ENCODE measurements at regions not wholly inside any gene's neighbourhood (a gene's known extent, or its start where the extent isn't known, plus 50 kb on each side); places are given as distances from the start of the nearest gene placed in this dataset.

DNA sequence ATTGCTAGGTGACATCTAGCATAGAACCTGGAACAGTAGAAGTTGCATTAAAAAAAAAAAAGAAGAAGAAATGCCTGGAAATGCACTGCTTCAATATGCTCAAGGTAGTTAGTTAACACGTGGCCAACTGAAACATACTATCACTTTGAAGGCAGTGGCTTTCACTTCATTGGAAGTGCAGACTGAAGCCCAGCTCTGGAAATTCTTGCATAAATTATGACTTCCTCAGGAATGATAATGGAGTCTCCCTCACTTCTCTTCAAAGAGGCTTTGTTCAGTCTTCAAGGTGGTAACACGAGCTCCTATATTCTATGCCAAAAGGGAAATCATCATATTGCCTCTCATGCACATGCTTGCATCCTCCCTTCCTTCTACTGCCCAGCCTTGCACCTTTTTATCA, 715.9 kb upstream of the API5 start:
- TF ChIP-seq, protein P1, sequence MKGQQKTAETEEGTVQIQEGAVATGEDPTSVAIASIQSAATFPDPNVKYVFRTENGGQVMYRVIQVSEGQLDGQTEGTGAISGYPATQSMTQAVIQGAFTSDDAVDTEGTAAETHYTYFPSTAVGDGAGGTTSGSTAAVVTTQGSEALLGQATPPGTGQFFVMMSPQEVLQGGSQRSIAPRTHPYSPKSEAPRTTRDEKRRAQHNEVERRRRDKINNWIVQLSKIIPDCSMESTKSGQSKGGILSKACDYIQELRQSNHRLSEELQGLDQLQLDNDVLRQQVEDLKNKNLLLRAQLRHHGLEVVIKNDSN (IDR thresholded peaks at IDR 0.05): no peak

DNA sequence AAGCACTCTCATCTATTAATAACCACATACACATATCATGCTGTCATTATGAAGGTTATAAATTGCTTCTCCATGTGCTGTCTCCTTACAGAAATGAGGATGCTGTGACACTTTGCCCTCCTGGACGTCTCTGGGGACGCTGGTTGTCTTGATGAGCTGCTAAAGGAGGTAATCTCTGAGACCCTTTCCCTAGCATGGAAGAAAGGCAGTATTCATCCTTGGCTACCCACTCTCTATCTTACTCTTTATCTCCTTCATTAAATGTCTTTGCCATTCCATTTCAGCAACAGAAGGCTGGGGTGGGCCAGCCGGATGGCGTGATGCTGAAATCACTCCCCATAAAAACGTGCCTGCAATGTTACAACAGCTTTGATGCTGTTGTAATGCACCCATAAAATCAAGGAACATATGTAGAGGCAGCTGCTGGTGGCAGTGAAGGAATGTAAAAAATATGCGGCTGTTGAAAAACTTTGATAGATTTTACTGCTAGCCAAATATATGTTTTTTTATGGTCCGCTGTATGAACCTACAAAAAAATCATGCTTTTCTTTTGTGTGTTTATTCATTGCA, 715.1 kb upstream of the API5 start:
- TF ChIP-seq, protein P2, sequence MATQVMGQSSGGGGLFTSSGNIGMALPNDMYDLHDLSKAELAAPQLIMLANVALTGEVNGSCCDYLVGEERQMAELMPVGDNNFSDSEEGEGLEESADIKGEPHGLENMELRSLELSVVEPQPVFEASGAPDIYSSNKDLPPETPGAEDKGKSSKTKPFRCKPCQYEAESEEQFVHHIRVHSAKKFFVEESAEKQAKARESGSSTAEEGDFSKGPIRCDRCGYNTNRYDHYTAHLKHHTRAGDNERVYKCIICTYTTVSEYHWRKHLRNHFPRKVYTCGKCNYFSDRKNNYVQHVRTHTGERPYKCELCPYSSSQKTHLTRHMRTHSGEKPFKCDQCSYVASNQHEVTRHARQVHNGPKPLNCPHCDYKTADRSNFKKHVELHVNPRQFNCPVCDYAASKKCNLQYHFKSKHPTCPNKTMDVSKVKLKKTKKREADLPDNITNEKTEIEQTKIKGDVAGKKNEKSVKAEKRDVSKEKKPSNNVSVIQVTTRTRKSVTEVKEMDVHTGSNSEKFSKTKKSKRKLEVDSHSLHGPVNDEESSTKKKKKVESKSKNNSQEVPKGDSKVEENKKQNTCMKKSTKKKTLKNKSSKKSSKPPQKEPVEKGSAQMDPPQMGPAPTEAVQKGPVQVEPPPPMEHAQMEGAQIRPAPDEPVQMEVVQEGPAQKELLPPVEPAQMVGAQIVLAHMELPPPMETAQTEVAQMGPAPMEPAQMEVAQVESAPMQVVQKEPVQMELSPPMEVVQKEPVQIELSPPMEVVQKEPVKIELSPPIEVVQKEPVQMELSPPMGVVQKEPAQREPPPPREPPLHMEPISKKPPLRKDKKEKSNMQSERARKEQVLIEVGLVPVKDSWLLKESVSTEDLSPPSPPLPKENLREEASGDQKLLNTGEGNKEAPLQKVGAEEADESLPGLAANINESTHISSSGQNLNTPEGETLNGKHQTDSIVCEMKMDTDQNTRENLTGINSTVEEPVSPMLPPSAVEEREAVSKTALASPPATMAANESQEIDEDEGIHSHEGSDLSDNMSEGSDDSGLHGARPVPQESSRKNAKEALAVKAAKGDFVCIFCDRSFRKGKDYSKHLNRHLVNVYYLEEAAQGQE (IDR thresholded peaks at IDR 0.05; ENCODE audit: low read depth): no peak
- TF ChIP-seq TCF12 (IDR thresholded peaks at IDR 0.05; ENCODE audit: low read depth): no peak
- TF ChIP-seq NFIC (IDR thresholded peaks at IDR 0.05): no peak
- TF ChIP-seq EGR1 (IDR thresholded peaks at IDR 0.05): no peak
- TF ChIP-seq CEBPB (IDR thresholded peaks at IDR 0.05): no peak
- TF ChIP-seq YY1 (IDR thresholded peaks at IDR 0.05; ENCODE audit: low read depth): no peak
- no peak for TF ChIP-seq TEAD4 (IDR thresholded peaks at IDR 0.05)
- no peak for TF ChIP-seq ZBTB7A (IDR thresholded peaks at IDR 0.05; ENCODE audit: low read depth)
- TF ChIP-seq, protein P1 (IDR thresholded peaks at IDR 0.05): no peak
- no peak for TF ChIP-seq CREB1 (IDR thresholded peaks at IDR 0.05; ENCODE audit: low read depth)
- no peak for TF ChIP-seq FOXM1 (IDR thresholded peaks at IDR 0.05; ENCODE audit: borderline replicate concordance, low read depth)
- TF ChIP-seq EP300 (IDR thresholded peaks at IDR 0.05; ENCODE audit: borderline replicate concordance): no peak
- TF ChIP-seq TAF1 (IDR thresholded peaks at IDR 0.05; ENCODE audit: low read depth): no peak

DNA sequence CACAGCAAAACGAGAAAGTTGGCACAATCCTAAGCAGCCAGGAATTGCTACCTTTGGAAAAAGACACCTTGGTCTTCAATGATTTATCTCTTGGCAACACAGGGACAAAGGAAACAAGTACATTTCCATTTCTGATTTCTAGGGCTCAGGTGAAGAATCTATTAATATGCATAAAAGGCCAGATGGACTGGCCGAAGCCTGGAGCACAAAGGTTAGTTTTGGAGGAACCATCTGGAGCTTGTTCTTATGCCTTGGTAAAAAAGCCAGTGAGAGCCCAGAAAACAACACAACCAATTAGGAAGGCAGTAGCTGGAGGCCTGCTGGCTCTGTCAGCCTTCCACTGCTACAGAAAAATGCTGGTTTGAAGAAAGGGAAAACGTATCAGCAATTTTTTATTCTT, 713.5 kb upstream of the API5 start:
- TF ChIP-seq, protein P3, sequence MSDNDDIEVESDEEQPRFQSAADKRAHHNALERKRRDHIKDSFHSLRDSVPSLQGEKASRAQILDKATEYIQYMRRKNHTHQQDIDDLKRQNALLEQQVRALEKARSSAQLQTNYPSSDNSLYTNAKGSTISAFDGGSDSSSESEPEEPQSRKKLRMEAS (IDR thresholded peaks at IDR 0.05): no peak
- TF ChIP-seq NFIC (IDR thresholded peaks at IDR 0.05) (no peak), TAF1 (IDR thresholded peaks at IDR 0.05; ENCODE audit: low read depth) (no peak), RAD21 (IDR thresholded peaks at IDR 0.05; ENCODE audit: low read depth) (no peak), FOXM1 (IDR thresholded peaks at IDR 0.05; ENCODE audit: borderline replicate concordance, low read depth) (no peak), TCF12 (IDR thresholded peaks at IDR 0.05; ENCODE audit: low read depth) (no peak), TEAD4 (IDR thresholded peaks at IDR 0.05) (no peak), ZBTB7A (IDR thresholded peaks at IDR 0.05; ENCODE audit: low read depth) (no peak), CREB1 (IDR thresholded peaks at IDR 0.05; ENCODE audit: low read depth) (no peak), YY1 (IDR thresholded peaks at IDR 0.05; ENCODE audit: low read depth) (no peak), EP300 (IDR thresholded peaks at IDR 0.05; ENCODE audit: borderline replicate concordance) (no peak), EGR1 (IDR thresholded peaks at IDR 0.05) (no peak), CEBPB (IDR thresholded peaks at IDR 0.05) (no peak)
- TF ChIP-seq, protein P2 (IDR thresholded peaks at IDR 0.05; ENCODE audit: low read depth): no peak
- TF ChIP-seq, protein P1 (IDR thresholded peaks at IDR 0.05): no peak

DNA sequence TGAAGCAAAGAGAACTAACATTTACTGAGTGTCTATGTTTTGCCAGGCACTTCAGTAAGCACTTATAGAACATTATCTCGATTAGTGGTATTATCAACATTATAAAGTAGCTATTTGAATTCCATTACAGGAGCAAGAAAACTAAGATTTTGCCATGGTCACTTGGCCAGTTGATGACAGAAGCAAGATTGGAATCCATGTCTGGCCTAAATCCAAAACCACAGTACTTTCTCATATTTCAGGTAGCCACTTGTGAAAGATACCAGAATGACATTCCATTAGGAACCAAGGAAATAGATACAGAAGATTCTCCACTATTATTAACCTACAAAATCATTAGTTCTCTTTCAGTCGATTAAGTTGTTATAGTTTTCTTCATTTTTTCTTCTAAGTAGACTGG, 691.0 kb upstream of the API5 start:
- TF ChIP-seq YY1 (IDR thresholded peaks at IDR 0.05; ENCODE audit: low read depth) (no peak), TEAD4 (IDR thresholded peaks at IDR 0.05) (no peak), TCF12 (IDR thresholded peaks at IDR 0.05; ENCODE audit: low read depth) (no peak), TAF1 (IDR thresholded peaks at IDR 0.05; ENCODE audit: low read depth) (no peak)
- TF ChIP-seq, protein P3 (IDR thresholded peaks at IDR 0.05): no peak

DNA sequence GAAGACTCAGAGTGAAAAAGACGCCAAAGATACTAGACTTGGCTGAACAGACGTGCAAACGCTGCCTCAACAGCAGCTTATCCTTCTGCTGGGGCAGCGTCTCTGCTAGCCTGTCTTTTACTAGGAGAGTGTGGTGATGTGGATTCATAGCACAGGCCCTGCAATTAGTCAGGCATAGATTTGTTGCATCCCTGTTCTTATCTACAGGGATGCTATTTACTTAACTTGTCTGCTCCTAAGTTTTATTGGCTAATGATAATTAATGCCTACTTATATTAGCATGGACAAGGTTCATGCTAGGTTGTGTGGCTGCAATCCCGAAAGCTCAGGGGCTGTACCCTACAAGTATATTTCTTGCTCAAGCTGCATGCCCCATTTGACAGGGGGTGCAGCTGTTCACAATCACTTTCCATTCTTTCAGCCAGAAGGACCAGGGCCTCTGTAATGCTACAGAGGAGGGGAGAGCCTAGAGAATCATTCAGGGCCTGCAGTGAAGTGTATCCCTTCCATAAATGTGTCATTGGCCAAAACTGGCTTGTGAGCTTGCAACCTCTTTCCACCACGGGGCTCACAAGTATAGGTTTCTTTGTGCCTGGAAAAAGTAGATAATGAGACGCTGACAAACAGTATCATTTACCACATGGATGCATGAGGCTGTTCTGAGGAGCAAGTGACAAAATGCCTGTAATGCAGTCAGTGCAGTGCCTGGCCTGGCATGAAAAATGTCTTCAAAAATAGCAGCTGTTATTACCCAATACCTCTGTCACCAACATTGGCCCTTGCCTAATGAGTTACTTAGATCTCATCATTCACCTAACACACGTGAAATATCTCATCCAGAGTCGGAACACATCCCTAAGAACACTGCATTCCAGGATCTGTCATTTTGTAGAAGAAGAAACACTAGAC, 685.8 kb upstream of the API5 start:
- TF ChIP-seq CREB1 (IDR thresholded peaks at IDR 0.05; ENCODE audit: low read depth) (no peak), YY1 (IDR thresholded peaks at IDR 0.05; ENCODE audit: low read depth) (no peak), CEBPB (IDR thresholded peaks at IDR 0.05) (no peak), RAD21 (IDR thresholded peaks at IDR 0.05; ENCODE audit: low read depth) (no peak), EP300 (IDR thresholded peaks at IDR 0.05; ENCODE audit: borderline replicate concordance) (no peak), FOXM1 (IDR thresholded peaks at IDR 0.05; ENCODE audit: borderline replicate concordance, low read depth) (no peak), ZBTB7A (IDR thresholded peaks at IDR 0.05; ENCODE audit: low read depth) (no peak), TCF12 (IDR thresholded peaks at IDR 0.05; ENCODE audit: low read depth) (no peak)
- TF ChIP-seq, protein P1 (IDR thresholded peaks at IDR 0.05): no peak
- TF ChIP-seq, protein P3 (IDR thresholded peaks at IDR 0.05): no peak
